ENCODE measurements at regions not wholly inside any gene's neighbourhood (a gene's known extent, or its start where the extent isn't known, plus 50 kb on each side); places are given as distances from the start of the nearest gene placed in this dataset.

- TF ChIP-seq CTCF (conservative IDR thresholded peaks at IDR 0.05; ENCODE audit: low read depth, low read length) = no peak
- TF ChIP-seq EZH2 (IDR thresholded peaks at IDR 0.05; ENCODE audit: borderline replicate concordance, low read depth, low read length, poor library complexity, severe bottlenecking) = no peak
These were observed 78.8 kb upstream of the GRIN2A start for GRCh38 chr16:10261077-10261476.

Measured in A673 (cell line).